Right lobe of liver (tissue), 6 donors: ENCODE measurements at regions not wholly inside any gene's neighbourhood (a gene's known extent, or its start where the extent isn't known, plus 50 kb on each side); places are given as distances from the start of the nearest gene placed in this dataset.

Experiments
- ATAC-seq, 4 donors: fragments of 200-7000 bp; cut with Tn5 transposase; one replicate each; pipeline ENCODE4 v1.9.1; 2020; ENCODE audit warnings: mild to moderate bottlenecking in 4 of 4, moderate library complexity in 4 of 4
- DNase-seq, 3 donors: peaks; one replicate each; pipeline ENCODE4 v3.0.0-alpha.2; 2020
- H3K27ac ChIP-seq, 3 donors: fragments of 200-600 bp; one replicate each; pipeline ENCODE4 v1.8.0; 2022
- H3K27me3 ChIP-seq, 2 donors: fragments of 200-600 bp; one replicate each; pipeline ENCODE4 v1.8.0; 2022
- H3K36me3 ChIP-seq, 4 donors: fragments of 200-600 bp; sonication (generic) in 1 of 4; one replicate each; pipeline versions ENCODE4 v1.5.1 to v1.8.0; 2017 to 2022; ENCODE audit warnings: control low read depth in 1 of 4
- H3K4me1 ChIP-seq, 4 donors: fragments of 200-600 bp; sonication (generic) in 1 of 4; one replicate each; pipeline versions ENCODE4 v1.5.1 to v1.8.0; 2017 to 2022; ENCODE audit warnings: control low read depth in 1 of 4
- H3K4me3 ChIP-seq, 3 donors: fragments of 200-600 bp; one replicate each; pipeline ENCODE4 v1.8.0; 2022
- H3K9me3 ChIP-seq, 4 donors: fragments of 200-600 bp; sonication (generic) in 1 of 4; one replicate each; pipeline versions ENCODE4 v1.5.1 to v1.8.0; 2017 to 2022; ENCODE audit warnings: control low read depth in 1 of 4
- CTCF ChIP-seq, 4 donors: fragments of 200-600 bp in 3 of 4; fragments of 450-650 bp in 1 of 4; IDR thresholded peaks; one replicate each; pipeline versions ENCODE4 v1.5.1 to v1.8.0; 2016 to 2022; ENCODE audit warnings: antibody characterized with exemption in 4 of 4, mild to moderate bottlenecking in 2 of 4
- POLR2A ChIP-seq: fragments of 450-650 bp; IDR thresholded peaks from one replicate; pipeline ENCODE4 v1.6.1; 2017; ENCODE audit warnings: antibody characterized with exemption, mild to moderate bottlenecking
- WGBS: methylation state at CpG from one replicate; pipeline ENCODE4 v1.1.6; 2018; ENCODE audit warnings: low coverage, low lambda C conversion rate; ENCODE audit not compliant: insufficient coverage; ENCODE audit errors: missing lambda C conversion rate; 5-methylcytosine and 5-hydroxymethylcytosine counted together
- intact Hi-C, 2 donors: fragments of 100-400 bp; cut with DNase I; formaldehyde crosslinking; loops; one replicate each; pipeline versions ENCODE4 v1.11.2 to v1.14.1; 2022
- donor health status: DM: no; HTN: yes; CAD: no.
- donor health status: DM: no; HTN: no; CAD: no.
- donor health status: DM: no; HTN: no; CAD: no.
- donor health status: DM: no; HTN: yes; CAD: no.
- donor health status: DM: no; HTN: yes; CAD: no.

DNA sequence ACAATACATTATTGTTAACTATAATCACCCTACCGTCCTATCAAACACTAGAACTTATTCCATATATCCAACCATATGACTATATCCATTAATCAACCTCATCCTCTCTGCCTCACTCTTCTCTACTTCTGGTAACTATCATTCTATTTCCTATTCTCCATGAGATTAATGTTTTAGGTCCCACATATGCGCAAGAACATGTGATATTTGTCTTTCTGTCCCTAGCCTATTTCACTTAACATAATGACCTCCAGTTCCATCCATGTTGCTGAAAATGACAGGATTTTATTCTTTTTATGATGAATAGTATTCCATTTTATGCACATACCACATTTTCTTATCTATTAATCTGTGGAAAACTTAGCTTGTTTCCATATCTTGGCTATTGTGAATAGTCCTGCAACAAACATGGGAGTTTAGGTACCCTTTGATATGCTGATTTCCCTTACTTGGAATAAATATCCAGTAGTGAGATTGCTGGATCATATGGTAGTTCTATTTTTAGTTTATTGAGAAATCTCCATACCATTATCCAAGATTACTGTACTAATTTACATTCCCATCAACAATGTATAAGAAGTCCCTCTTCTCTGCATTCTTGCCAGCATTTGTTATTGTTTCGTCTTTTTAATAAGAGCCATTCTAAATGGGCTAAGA is 289.4 kb upstream of the GJE1 start:
- no peaks in the 10 kb centered on the region for H3K9me3 ChIP-seq
- 86% methylated on average over 3 of the region's 3 CpGs for WGBS
- no peaks in the 10 kb centered on the region for H3K36me3 ChIP-seq
- intact Hi-C loops = no loop called here
- H3K4me1 ChIP-seq = no peaks in the 10 kb centered on the region
- TF ChIP-seq POLR2A (no peak), CTCF (IDR thresholded peaks at IDR 0.05) (no peak)
- no peaks in the 10 kb centered on the region for H3K27me3 ChIP-seq
- no peak overlapping the region for H3K27ac ChIP-seq
- H3K4me3 ChIP-seq = no peak overlapping the region
- ATAC-seq (no peak), DNase-seq (no peak)

DNA sequence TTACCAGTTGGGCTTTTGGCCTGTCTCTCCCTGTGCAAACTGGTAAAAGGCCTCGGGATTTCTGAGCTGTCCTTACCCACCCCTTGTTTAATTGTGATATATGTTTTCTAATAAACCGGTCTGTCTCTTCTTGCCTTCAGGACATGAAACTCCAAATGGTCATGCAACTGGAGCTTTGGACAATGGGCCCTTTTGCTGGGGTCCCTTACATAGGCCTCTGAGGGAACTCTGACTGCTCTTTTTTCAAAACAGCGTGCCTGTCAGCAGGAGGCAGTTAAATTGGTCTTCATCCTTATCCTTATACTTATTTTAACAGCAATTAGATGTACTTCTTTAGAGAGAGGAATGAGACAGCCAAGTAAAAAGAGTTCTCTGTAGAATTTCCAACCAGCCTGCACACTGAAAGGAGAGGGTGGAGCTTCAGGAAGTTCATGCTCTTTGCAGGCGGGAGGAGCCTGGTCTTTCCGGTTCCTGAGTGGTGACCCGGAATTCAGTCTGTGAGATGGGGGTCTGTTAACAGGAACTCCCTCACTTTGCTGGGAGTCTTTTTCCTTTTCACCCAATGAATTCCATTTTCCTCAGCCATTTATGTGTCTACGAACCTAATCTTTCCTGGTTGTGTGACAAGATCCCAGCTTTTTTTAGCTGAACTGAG is 299.6 kb upstream of the GJE1 start:
- Histone ChIP-seq H3K27ac (no peak overlapping the region), H3K27me3 (no peaks in the 10 kb centered on the region), H3K4me3 (no peak overlapping the region), H3K9me3 (no peaks in the 10 kb centered on the region), H3K4me1 (no peaks in the 10 kb centered on the region), H3K36me3 (no peaks in the 10 kb centered on the region)
- WGBS = 78% methylated on average over 7 of the region's 7 CpGs
- intact Hi-C loops = no loop called here
- DNase-seq (no peak), ATAC-seq (no peak)
- TF ChIP-seq POLR2A = no peak
- no peak for TF ChIP-seq CTCF (IDR thresholded peaks at IDR 0.05)

GRCh38 chr6:141830530-141830929 is 302.2 kb upstream of the GJE1 start:
- H3K9me3 ChIP-seq = no peaks in the 10 kb centered on the region
- H3K4me3 ChIP-seq = no peak overlapping the region
- H3K27me3 ChIP-seq = no peaks in the 10 kb centered on the region
- H3K4me1 ChIP-seq = no peaks in the 10 kb centered on the region
- TF ChIP-seq POLR2A = no peak
- TF ChIP-seq CTCF (IDR thresholded peaks at IDR 0.05) = no peak
- no peak overlapping the region for H3K27ac ChIP-seq
- no peaks in the 10 kb centered on the region for H3K36me3 ChIP-seq
- intact Hi-C loops = no loop called here
- DNase-seq = no peak
- ATAC-seq = no peak
- WGBS = 64% methylated on average over 1 of the region's 1 CpG

DNA sequence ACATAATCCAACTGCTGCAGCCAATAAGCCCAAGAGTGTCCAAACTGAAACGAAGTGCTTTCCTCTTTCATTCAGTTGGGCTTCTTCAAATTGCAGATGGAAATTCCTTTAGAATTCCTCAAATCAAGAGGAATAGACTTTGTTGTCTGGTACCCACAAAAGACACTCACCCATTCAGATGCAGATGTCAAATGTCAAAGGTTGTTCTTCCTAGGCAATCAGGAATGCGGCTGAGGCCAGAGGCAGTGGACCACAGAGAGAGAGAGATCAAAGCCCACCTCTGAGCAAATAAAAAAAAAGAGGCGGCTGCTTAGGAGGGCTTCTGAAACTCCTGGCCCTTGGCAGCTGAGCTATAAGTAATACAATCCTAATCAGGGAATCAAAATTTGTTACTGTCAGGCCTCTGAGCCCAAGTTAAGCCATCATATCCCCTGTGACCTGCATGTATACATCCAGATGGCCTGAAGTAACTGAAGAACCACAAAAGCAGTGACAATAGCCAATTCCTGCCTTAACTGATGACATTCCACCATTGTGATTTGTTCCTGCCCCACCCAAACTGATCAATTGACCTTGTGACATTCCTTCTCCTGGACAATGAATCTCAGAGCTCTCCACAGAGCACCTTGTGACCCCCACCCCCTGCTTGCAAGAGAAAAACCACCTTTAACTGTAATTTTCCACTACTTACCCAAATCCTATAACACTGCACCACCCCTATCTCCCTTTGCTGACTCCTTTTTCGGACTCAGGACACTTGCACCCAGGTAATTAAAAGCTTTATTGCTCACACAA is 303.0 kb upstream of the GJE1 start:
- Histone ChIP-seq H3K36me3 (no peaks in the 10 kb centered on the region), H3K27me3 (no peaks in the 10 kb centered on the region), H3K4me1 (no peaks in the 10 kb centered on the region), H3K27ac (no peak overlapping the region), H3K4me3 (no peak overlapping the region), H3K9me3 (no peaks in the 10 kb centered on the region)
- intact Hi-C loops = no loop called here
- TF ChIP-seq POLR2A (no peak), CTCF (IDR thresholded peaks at IDR 0.05) (no peak)
- no peak for DNase-seq
- no peak for ATAC-seq
- 63% methylated on average over 4 of the region's 4 CpGs for WGBS
